DND-41 (cell line): ENCODE measurements at regions not wholly inside any gene's neighbourhood (a gene's known extent, or its start where the extent isn't known, plus 50 kb on each side); places are given as distances from the start of the nearest gene placed in this dataset.

Experiments
- ATAC-seq: fragments of 200-7000 bp; cut with Tn5 transposase; 3 replicates; pipeline ENCODE4 v1.9.1; 2021; ENCODE audit warnings: low read depth; ENCODE audit not compliant: insufficient read depth
- DNase-seq: peaks from one replicate; pipeline ENCODE4 v3.0.0-alpha.2; 2020
- H2AFZ ChIP-seq: 2 replicates; pipeline ENCODE4 v1.6.0; 2012; ENCODE audit warnings: low read depth, low read length
- H3K27ac ChIP-seq: 2 replicates; pipeline ENCODE4 v1.5.1; 2012; ENCODE audit warnings: low read length, inconsistent platforms
- H3K27me3 ChIP-seq: fragments of 200-600 bp; sonication (generic); 2 replicates; pipeline ENCODE4 v1.6.0; 2012; ENCODE audit warnings: low read length, mild to moderate bottlenecking, inconsistent platforms; ENCODE audit not compliant: insufficient read depth, poor library complexity
- H3K36me3 ChIP-seq: 2 replicates; pipeline ENCODE4 v1.5.1; 2012; ENCODE audit warnings: low read length, inconsistent platforms; ENCODE audit not compliant: insufficient read depth
- H3K4me1 ChIP-seq: 2 replicates; pipeline ENCODE4 v1.5.1; 2012; ENCODE audit warnings: mild to moderate bottlenecking, low read length; ENCODE audit not compliant: insufficient read depth
- H3K4me2 ChIP-seq: 2 replicates; pipeline ENCODE4 v1.6.0; 2012; ENCODE audit warnings: mild to moderate bottlenecking, moderate library complexity, low read length, inconsistent platforms; ENCODE audit not compliant: insufficient read depth
- H3K4me3 ChIP-seq, 2 experiments: fragments of 200-600 bp in 1 of 2; shearing (Covaris generic) in 1 of 2; 2 replicates each; pipeline ENCODE4 v1.5.1; 2012 to 2016; ENCODE audit warnings: inconsistent platforms in 2 of 2, low read length in 2 of 2, mild to moderate bottlenecking in 2 of 2, low read depth in 1 of 2, moderate library complexity in 1 of 2
- H3K79me2 ChIP-seq: 2 replicates; pipeline ENCODE4 v1.6.0; 2012; ENCODE audit warnings: low read length, inconsistent platforms; ENCODE audit not compliant: insufficient read depth
- H3K9ac ChIP-seq: 2 replicates; pipeline ENCODE4 v1.6.0; 2012; ENCODE audit warnings: low read depth, mild to moderate bottlenecking, inconsistent platforms, low read length, moderate library complexity
- H3K9me3 ChIP-seq: 2 replicates; pipeline ENCODE4 v1.5.1; 2012; ENCODE audit warnings: low read length, moderate library complexity, mild to moderate bottlenecking, inconsistent platforms; ENCODE audit not compliant: insufficient read depth, severe bottlenecking
- H4K20me1 ChIP-seq: 2 replicates; pipeline ENCODE4 v1.6.0; 2012; ENCODE audit warnings: low read length; ENCODE audit not compliant: insufficient read depth
- CTCF ChIP-seq: IDR thresholded peaks from 2 replicates; pipeline ENCODE4 v1.5.1; 2012; ENCODE audit warnings: borderline replicate concordance, low read length, moderate library complexity, mild to moderate bottlenecking; ENCODE audit not compliant: poor library complexity, severe bottlenecking; ENCODE audit errors: extremely low read depth
- EZH2 ChIP-seq: IDR thresholded peaks from 3 replicates; pipeline ENCODE4 v1.6.1; 2012; ENCODE audit warnings: borderline replicate concordance, low read depth, mild to moderate bottlenecking, moderate library complexity, low read length, inconsistent platforms; ENCODE audit not compliant: severe bottlenecking

DNA sequence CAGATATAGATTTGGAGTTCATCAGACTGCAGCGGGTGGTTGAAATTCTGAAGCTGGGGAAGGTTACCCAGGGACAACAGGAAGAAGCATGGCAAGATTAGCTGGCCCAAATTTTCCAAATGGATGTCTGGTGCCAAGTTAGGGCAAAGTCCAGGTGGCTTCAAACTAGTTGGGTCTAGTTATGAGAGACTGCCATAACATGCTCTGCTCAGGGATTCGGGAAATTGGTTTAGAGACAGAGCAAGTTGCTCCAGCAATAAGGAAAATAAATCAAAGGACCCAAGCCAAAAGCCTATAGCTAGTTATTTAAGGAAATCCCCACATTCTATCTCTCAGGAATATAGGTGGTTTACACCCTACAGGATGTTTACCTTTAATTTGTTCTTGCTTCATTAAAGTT lies 125.7 kb upstream of the BTG1 start:
- H3K4me2 ChIP-seq, result no peak overlapping the region
- H3K9ac ChIP-seq, result no peak overlapping the region
- TF ChIP-seq EZH2 (no peak), CTCF (no peak)
- ATAC-seq (no peak), DNase-seq (no peak)
- no peaks in the 10 kb centered on the region for H3K9me3 ChIP-seq
- no peaks in the 10 kb centered on the region for H3K4me1 ChIP-seq
- no peak overlapping the region for H2AFZ ChIP-seq
- no peak overlapping the region for H3K4me3 ChIP-seq
- no peaks in the 10 kb centered on the region for H3K36me3 ChIP-seq
- H3K27me3 ChIP-seq, result no peaks in the 10 kb centered on the region
- H3K79me2 ChIP-seq, result no peaks in the 10 kb centered on the region
- H4K20me1 ChIP-seq, result no peaks in the 10 kb centered on the region
- H3K27ac ChIP-seq, result no peak overlapping the region

- H3K9ac ChIP-seq, result no peak overlapping the region
- H3K4me3 ChIP-seq, result no peak overlapping the region
- no peaks in the 10 kb centered on the region for H3K79me2 ChIP-seq
- no peaks in the 10 kb centered on the region for H4K20me1 ChIP-seq
- TF ChIP-seq EZH2 (no peak), CTCF (no peak)
- no peaks in the 10 kb centered on the region for H3K36me3 ChIP-seq
- H2AFZ ChIP-seq, result no peak overlapping the region
- H3K27me3 ChIP-seq, result no peaks in the 10 kb centered on the region
- no peaks in the 10 kb centered on the region for H3K9me3 ChIP-seq
- ATAC-seq, result no peak
- H3K4me2 ChIP-seq, result no peak overlapping the region
- no peak overlapping the region for H3K27ac ChIP-seq
- H3K4me1 ChIP-seq, result no peaks in the 10 kb centered on the region
- no peak for DNase-seq
Measured at GRCh38 chr12:92270521-92270920, 124.9 kb upstream of the BTG1 start.

- Histone ChIP-seq H3K27ac (no peak overlapping the region), H3K4me2 (no peak overlapping the region), H3K79me2 (no peaks in the 10 kb centered on the region), H3K4me1 (no peaks in the 10 kb centered on the region), H2AFZ (no peak overlapping the region), H3K4me3 (no peak overlapping the region), H4K20me1 (no peaks in the 10 kb centered on the region), H3K9ac (no peak overlapping the region), H3K9me3 (no peaks in the 10 kb centered on the region), H3K36me3 (no peaks in the 10 kb centered on the region), H3K27me3 (no peaks in the 10 kb centered on the region)
- TF ChIP-seq EZH2 (no peak), CTCF (no peak)
- ATAC-seq (no peak), DNase-seq (no peak)
Measured at GRCh38 chr12:92268946-92269345, 123.3 kb upstream of the BTG1 start.

- H2AFZ ChIP-seq, result no peak overlapping the region
- ATAC-seq, result no peak
- no peaks in the 10 kb centered on the region for H3K36me3 ChIP-seq
- no peak overlapping the region for H3K4me2 ChIP-seq
- H4K20me1 ChIP-seq, result no peaks in the 10 kb centered on the region
- H3K9me3 ChIP-seq, result no peaks in the 10 kb centered on the region
- H3K27me3 ChIP-seq, result no peaks in the 10 kb centered on the region
- H3K9ac ChIP-seq, result no peak overlapping the region
- DNase-seq, result no peak
- no peaks in the 10 kb centered on the region for H3K79me2 ChIP-seq
- H3K4me3 ChIP-seq, result no peak overlapping the region
- peaks cover 18% of the 10 kb centered on the region for H3K4me1 ChIP-seq
- H3K27ac ChIP-seq, result no peak overlapping the region
- TF ChIP-seq EZH2, result no peak
- TF ChIP-seq CTCF, result no peak
Measured at GRCh38 chr12:92261692-92262091, 116.0 kb upstream of the BTG1 start.
